ENCODE measurements at regions not wholly inside any gene's neighbourhood (a gene's known extent, or its start where the extent isn't known, plus 50 kb on each side); places are given as distances from the start of the nearest gene placed in this dataset.

DNA sequence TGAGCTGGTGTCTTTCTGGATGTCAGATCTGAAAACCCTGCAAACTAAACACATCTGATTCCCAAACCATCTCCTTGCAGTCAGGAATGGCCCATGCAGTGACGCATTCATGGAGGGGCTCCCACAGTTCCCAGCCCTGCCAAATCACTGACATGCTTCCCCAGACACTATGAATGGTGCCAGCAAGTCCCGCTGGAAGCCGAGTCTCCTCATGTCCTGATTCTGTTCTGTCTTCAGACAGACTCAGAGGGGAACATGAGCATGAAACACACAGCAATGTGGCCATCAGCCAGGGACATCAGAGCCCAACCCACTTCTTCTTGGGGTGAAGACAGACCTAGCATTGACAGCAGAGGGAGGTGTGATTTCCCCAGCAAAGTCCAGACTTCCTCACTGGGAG lies 83.7 kb downstream of the TTC32 start:
- intact Hi-C loops (cut with micrococcal nuclease), result no loop called here
- H3K9me3 ChIP-seq (ENCODE audit: control extremely low read depth in 1 of 3, control insufficient read depth in 2 of 3, insufficient read depth in 1 of 3, low read length in 2 of 3), result no peaks in the 10 kb centered on the region
- Mint-ChIP-seq H3K4me3 (no peak overlapping the region), H3K27ac (no peak overlapping the region), H3K4me1 (no peaks in the 10 kb centered on the region), H3K9me3 (ENCODE audit: insufficient read depth) (no peaks in the 10 kb centered on the region), H3K27me3 (peaks cover 7% of the 10 kb centered on the region)
- peaks cover 0 to 3% (median 0%) of the 10 kb centered on the region in 4 experiments for H3K27me3 ChIP-seq (replicated peaks in 1 of 4; ENCODE audit: control extremely low read depth in 1 of 4, control insufficient read depth in 3 of 4, insufficient read depth in 4 of 4, low read length in 3 of 4)
- no peaks in the 10 kb centered on the region for H3K4me1 ChIP-seq (ENCODE audit: control insufficient read depth in 2 of 2, insufficient read depth in 2 of 2, low read length in 2 of 2)
- no peak for TF ChIP-seq EZH2 (IDR thresholded peaks at IDR 0.05; ENCODE audit: borderline replicate concordance, insufficient read depth, low read depth, low read length, poor library complexity, severe bottlenecking)
- TF ChIP-seq CTCF (IDR thresholded peaks at IDR 0.05), result no peak
- WGBS (ENCODE audit: insufficient coverage), result 94% methylated on average over 3 of the region's 3 CpGs
- DNase-seq (no peak), ATAC-seq (ENCODE audit: low read depth) (no peak)
- H4K20me1 ChIP-seq (ENCODE audit: control insufficient read depth, insufficient read depth, low read length, poor library complexity, severe bottlenecking), result no peaks in the 10 kb centered on the region
- no peak overlapping the region for H3K4me2 ChIP-seq (replicated peaks; ENCODE audit: low read depth, low read length, poor library complexity, severe bottlenecking)
- ChIA-PET CTCF (no interaction called here), POLR2A (no interaction called here)
- H3K27ac ChIP-seq (ENCODE audit: low read length in 2 of 2), result no peak overlapping the region
- no peak overlapping the region for H3K9ac ChIP-seq (ENCODE audit: low read length)
- no peaks in the 10 kb centered on the region for H3K79me2 ChIP-seq (ENCODE audit: control insufficient read depth, insufficient read depth, low read length)
- no peaks in the 10 kb centered on the region for H3K36me3 ChIP-seq (replicated peaks in 1 of 2; ENCODE audit: control extremely low read depth in 1 of 2, control insufficient read depth in 1 of 2, extremely low read depth in 1 of 2, insufficient read depth in 2 of 2, low read length in 1 of 2)
- H2AFZ ChIP-seq (ENCODE audit: insufficient read depth, low read depth, low read length, poor library complexity, severe bottlenecking), result no peak overlapping the region
- no peak overlapping the region for H3K4me3 ChIP-seq (ENCODE audit: control extremely low read depth in 1 of 5, extremely low read depth in 1 of 5, insufficient read depth in 1 of 5, low read depth in 2 of 5, low read length in 4 of 5)

- ATAC-seq (ENCODE audit: low read depth), result no peak
- Histone ChIP-seq H2AFZ (ENCODE audit: insufficient read depth, low read depth, low read length, poor library complexity, severe bottlenecking) (no peak overlapping the region), H3K4me3 (ENCODE audit: control extremely low read depth in 1 of 5, extremely low read depth in 1 of 5, insufficient read depth in 1 of 5, low read depth in 2 of 5, low read length in 4 of 5) (no peak overlapping the region), H4K20me1 (ENCODE audit: control insufficient read depth, insufficient read depth, low read length, poor library complexity, severe bottlenecking) (no peaks in the 10 kb centered on the region), H3K27me3 (replicated peaks in 1 of 4; ENCODE audit: control extremely low read depth in 1 of 4, control insufficient read depth in 3 of 4, insufficient read depth in 4 of 4, low read length in 3 of 4) (no peaks in the 10 kb centered on the region), H3K4me1 (ENCODE audit: control insufficient read depth in 2 of 2, insufficient read depth in 2 of 2, low read length in 2 of 2) (no peaks in the 10 kb centered on the region), H3K9ac (ENCODE audit: low read length) (no peak overlapping the region), H3K9me3 (ENCODE audit: control extremely low read depth in 1 of 3, control insufficient read depth in 2 of 3, insufficient read depth in 1 of 3, low read length in 2 of 3) (peaks cover 0 to 4% (median 0%) of the 10 kb centered on the region in 3 donors), H3K36me3 (replicated peaks in 1 of 2; ENCODE audit: control extremely low read depth in 1 of 2, control insufficient read depth in 1 of 2, extremely low read depth in 1 of 2, insufficient read depth in 2 of 2, low read length in 1 of 2) (no peaks in the 10 kb centered on the region), H3K27ac (ENCODE audit: low read length in 2 of 2) (no peak overlapping the region), H3K79me2 (ENCODE audit: control insufficient read depth, insufficient read depth, low read length) (no peaks in the 10 kb centered on the region), H3K4me2 (replicated peaks; ENCODE audit: low read depth, low read length, poor library complexity, severe bottlenecking) (no peak overlapping the region)
- Mint-ChIP-seq H3K4me3 (no peak overlapping the region), H3K9me3 (ENCODE audit: insufficient read depth) (no peaks in the 10 kb centered on the region), H3K27me3 (peaks cover 3% of the 10 kb centered on the region), H3K4me1 (no peaks in the 10 kb centered on the region), H3K27ac (no peak overlapping the region)
- TF ChIP-seq CTCF (IDR thresholded peaks at IDR 0.05) (no peak), EZH2 (IDR thresholded peaks at IDR 0.05; ENCODE audit: borderline replicate concordance, insufficient read depth, low read depth, low read length, poor library complexity, severe bottlenecking) (no peak)
- CTCF ChIA-PET, result no interaction called here
- no peak for DNase-seq
- WGBS (ENCODE audit: insufficient coverage), result no CpG with 5 or more reads among the region's 1 CpG
- intact Hi-C loops (cut with micrococcal nuclease), result no loop called here
- POLR2A ChIA-PET, result no interaction called here
Measured at GRCh38 chr2:19815746-19816145, 86.0 kb downstream of the TTC32 start.

Measured in B cell (primary cell).